CD1c-positive myeloid dendritic cell (primary cell): ENCODE measurements at regions not wholly inside any gene's neighbourhood (a gene's known extent, or its start where the extent isn't known, plus 50 kb on each side); places are given as distances from the start of the nearest gene placed in this dataset.
"Not testable (repeated sequence)": the region's sequence is repeated elsewhere in the genome, so short reads cannot be mapped to it uniquely, and the experiment has no call there.

Experiments
- DNase-seq: peaks from one replicate; pipeline ENCODE4 v3.0.0-alpha.2; 2016; ENCODE audit errors: extremely low spot score

DNA sequence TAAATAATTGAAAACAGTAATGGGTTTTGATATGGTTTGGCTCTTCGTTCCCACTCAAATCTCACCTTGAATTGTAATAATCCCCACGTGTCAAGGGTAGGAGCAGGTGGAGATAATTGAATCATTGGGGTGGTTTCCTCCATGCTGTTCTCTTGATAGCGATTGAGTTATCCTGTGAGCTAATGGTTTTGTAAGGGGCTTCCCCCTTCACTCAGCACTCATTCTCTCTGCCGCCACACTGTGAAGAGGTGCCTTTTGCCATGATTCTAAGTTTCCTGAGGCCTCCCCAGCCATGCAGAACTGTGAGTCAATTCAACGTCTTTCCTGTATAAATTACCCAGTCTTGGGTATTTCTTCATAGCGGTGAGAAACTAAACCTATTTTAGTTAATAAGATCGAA lies 551.7 kb upstream of the POT1 start:
- no peak for DNase-seq

DNA sequence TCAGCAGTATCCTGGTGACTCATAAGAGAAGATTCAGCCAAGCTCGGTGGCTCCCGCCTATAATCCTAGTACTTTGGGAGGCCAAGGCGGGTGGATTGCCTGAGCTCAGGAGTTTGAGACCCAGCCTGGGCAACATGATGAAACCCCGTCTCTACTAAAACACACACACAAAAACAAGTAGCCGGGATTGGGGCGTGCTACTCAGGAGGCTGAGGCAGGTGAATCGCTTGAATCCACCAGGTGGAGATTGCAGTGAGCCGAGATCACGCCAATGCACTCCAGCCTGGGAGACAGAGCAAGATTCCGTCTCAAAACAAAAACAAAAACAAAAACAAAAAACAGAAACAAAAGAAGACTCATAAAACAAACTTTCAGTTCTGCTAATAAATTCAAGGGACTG lies 551.1 kb upstream of the POT1 start:
- no peak for DNase-seq

DNA sequence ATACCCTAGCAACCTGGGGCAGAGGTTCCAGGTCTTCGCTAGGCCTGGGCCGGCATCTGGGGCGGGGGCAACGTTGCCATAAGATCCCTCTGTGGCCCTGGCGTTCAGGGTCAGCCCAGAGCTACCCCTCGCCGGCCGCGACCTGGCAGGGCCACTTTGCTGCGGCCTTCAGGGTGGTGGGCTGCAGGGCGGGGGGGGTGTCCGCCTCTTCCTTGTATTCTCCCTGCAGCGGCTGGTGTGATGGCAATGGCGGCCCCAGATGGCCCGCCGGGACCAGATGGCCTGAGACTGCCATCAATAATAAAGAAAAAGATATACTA lies 539.2 kb upstream of the POT1 start:
- no peak for DNase-seq

DNA sequence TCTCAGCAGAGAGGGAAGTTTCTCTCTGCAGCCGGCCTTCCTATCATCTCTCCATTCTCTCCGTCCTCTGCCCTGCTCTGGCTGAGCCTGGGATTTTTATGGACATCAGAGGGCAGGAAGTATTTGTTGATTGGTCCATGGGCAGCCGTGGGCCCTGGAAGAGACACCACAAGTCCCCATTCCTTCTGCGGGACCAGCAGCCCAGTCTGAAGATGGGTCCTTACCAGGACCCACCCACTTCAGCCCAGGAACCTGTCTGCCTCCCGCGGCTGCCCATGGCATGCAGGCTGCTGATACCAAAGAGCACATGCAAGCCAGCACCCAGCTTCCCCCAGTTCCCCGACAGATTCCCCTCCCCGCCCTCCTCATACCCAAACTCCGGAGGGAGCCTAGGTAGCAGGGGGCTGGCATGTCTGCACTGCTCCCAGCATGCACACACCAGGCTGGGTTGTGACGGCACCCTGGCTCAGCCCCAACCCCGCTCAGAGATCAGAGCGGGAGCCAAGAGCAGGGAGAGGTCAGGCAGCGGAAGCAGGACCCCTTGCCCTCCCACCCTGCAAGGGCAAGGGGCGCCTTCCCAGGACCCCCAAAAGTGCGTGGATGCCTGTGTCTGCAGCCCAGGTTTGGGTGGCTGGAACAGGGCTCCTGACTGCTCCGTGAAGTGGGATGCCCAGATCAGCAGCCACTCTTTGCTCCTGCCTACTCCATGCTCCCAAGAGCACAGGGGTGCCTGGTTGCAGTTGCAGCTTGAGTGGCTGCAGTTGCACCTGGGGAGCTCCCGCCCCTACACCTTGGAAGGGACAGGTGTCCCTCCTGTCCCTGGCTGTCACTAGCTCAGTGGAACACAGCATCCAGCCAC lies 538.6 kb upstream of the POT1 start:
- DNase-seq, result no peak

DNA sequence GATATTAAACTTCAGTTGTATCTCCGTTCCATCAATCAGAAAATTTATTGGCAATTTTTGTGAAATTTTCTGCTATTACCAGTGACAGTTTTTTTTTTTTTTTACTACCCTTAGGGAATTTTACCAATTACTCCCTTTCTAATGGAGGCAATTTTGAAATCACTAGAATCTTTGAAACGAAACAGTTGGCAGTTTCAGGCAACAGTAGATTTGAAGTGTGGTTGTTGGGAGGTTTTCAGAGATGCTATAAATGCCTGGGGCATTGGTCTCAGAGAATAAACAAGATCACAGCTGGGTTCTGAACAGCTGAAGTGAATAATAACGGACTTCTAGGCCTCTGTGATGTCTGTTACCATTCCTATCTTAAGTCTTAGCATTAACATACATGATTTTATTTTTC lies 535.9 kb upstream of the POT1 start:
- DNase-seq, result no peak

DNA sequence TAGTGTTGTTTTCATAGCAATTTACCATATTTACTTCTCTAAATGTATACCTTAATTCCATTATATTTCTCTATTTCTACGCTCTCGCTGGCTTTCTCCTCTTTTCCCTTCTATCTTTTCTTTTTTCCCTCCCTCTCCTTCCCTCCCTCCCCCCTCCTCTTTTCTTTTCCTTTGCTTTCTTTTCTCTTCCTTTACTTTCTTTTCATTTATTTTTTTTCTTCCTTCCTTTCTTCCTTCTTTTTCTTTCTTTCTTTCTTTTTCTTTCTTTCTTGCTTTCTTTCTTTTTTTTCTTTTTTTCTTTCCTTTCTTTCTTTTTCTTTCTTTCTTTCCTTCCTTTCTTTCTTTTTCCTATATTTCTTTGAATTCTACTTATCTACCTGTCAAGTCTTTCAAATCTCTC lies 533.0 kb upstream of the POT1 start:
- no peak for DNase-seq

DNA sequence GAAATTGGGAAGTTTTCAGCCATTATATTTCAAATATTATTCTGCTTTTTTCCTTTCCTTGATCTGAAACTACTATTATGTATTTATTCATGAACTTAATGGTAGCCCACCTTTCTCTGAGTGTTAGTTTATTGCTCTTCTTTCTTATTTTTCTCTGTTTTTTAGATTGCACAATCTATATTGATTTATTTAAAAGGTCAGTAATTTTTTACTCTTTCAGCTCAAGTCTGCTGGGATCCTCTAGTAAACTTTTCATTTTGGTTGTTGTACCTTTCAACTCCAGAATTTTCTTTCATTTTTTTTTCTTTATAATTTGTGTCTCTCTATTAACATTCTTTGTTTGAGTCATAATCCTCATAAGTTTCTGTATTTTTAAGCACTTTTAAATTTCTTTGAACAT lies 529.4 kb upstream of the POT1 start:
- DNase-seq, result no peak

DNA sequence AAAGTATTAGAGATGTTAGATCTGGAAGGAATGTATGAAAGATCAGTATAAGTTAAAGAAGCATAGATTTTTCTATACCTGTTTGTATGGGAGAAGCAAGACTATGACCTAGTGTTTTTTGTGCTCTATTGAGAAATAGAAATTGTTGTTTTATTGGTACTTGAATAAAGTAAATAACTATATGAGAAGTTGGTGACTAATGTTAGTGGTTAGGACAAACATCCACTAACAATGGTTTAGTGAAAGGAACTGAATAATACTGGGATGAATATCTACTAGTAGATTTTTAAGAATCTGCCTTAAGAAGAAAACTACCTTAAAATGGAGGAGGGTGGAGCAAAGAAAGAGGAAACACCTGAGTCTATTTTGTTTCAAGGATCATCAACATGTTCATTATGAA lies 521.1 kb upstream of the POT1 start:
- no peak for DNase-seq

DNA sequence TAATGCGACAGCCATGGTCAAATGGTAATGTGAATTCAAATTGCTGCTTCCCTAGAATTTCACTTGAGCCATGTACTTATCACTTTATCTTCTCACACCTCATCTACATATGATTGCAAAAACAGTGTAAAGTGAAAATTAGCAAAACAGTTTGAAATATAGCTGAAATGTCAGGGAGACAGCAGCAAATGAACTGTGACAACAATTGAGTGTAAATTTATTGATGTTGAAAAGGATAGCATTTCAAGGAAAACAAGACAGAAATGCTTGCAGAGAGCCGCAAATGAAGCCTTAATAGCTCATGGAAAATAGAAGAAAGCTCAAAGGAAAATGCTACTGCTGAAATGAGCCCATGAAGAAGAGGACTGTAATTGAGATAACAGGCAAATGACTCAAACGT lies 516.2 kb upstream of the POT1 start:
- DNase-seq, result no peak

DNA sequence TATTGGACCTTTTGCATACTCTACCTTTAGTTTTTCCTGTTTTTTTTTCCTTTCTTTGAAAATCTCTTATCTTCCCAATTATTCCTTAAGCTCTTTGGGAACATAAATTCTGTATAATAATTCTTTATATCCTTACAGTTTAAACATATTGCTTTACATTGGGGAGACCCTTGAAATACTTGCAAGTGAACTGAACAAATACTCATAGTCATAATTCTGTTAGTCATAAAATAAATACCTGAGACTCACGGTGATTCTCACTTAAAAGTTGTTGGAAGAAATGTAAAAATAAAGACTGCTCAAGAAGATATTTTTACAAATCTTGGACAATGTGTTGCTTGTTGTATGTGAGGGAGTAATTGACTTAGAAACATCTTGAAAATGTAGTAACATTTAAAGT lies 515.2 kb upstream of the POT1 start:
- DNase-seq, result no peak

DNA sequence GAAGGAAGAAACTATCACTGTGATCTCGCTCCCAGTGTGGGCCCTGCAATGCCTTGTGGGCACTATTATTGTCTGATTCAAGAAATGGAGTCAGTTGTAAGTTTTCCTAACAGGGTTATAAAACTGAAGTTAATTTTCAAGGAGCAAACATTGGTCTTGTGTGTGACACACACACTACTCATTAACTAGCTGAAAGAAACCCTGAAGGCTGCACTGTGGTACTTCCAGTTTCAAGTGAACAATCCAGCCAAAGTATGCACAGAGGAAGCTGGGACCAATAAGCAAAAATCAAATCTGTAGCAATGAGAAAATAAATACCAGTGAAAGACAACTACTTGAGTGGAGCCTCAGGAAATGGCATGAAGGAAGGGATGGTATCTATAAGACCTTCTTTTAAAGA lies 506.6 kb upstream of the POT1 start:
- DNase-seq, result no peak

DNA sequence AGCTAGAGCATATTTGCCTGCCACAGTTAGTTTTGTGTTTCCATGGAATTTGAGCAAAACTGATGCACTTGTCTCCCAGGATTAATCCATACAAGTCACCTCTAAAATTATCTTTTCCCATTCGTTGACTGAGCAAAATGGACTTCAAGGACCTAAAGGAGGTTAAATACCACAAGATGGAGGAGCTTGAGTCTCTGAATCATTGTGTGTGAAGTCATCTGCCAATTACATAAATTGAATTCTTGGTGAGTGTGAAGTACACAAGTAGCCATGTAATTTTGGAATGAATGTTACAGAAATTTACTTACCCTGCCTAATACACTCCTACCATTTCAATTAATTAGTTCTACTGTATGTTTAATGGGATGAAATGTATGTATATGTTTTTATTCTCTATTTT lies 501.7 kb upstream of the POT1 start:
- no peak for DNase-seq

DNA sequence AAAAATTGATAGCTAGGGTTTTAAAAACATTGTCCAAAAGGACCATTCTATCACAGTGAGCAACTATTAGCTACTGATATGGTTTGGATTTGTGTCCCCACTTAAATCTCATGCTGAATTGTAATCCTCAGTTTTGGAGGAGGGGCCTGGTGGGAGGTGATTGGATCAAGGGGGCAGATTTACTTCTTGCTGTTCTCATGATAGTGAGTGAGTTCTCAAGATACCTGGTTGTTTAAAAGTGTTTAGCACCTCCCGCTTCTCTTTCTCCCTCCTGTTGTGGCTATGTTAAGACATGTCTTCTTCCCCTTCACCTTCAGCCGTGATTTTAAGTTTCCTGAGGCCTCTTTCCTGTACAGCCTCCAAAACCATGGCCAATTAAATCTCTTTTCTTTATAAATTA lies 500.4 kb upstream of the POT1 start:
- DNase-seq, result no peak

DNA sequence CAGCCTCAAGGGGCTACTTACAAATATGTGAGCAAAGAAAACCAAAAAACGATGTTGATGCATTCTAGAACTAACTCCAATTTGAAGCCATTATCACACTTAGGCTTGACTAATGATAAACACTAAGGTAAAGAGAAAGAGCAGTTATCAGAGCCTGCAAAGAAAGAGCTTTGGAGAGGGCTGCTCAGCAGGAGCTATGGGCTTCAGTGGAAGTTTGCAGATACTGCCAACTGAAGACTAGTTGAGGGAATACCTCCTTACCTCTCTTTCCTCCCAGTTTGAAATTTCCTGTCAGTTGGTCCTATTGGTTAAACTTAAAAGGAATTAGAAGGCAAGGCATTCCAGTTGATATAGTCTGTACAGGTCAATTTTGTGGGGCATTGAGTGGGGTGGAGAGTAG lies 498.1 kb upstream of the POT1 start:
- no peak for DNase-seq

DNA sequence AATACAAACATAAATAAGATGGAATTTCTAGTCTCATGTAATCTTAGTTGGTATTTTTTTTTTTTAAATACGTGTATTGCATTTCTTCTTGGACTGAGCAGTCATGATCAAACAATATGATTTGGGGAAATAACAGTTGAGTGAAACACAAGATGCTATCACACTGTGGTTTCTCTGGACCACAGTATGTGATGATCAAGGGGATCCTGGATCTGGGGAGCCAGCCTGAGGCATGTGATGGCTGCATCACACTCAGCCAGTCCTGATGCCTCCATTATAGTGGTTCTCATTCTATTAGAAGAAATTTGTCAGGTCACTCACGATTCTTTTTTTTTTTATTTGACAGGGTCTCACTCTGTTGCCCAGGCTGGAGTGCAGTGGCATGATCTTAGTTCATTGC lies 495.9 kb upstream of the POT1 start:
- DNase-seq, result no peak

DNA sequence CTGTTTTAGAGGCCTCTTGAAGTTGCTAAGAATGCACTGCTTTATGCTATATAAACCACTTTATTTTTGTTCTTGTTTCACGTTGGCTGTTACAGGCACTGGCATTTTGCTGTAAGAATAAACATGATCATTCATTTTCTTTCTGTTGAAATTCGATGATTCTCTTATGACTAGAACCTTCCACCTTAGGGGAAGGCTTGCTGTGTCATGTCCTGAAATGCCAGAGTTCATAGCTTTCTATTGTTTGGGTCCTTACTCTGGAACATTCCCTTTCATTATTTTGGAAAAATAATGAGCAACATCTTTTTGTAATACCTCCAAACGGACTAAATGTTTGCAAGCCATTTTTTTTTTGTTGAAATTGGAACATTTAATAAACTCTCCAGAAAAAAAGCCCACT lies 495.1 kb upstream of the POT1 start:
- DNase-seq, result no peak

DNA sequence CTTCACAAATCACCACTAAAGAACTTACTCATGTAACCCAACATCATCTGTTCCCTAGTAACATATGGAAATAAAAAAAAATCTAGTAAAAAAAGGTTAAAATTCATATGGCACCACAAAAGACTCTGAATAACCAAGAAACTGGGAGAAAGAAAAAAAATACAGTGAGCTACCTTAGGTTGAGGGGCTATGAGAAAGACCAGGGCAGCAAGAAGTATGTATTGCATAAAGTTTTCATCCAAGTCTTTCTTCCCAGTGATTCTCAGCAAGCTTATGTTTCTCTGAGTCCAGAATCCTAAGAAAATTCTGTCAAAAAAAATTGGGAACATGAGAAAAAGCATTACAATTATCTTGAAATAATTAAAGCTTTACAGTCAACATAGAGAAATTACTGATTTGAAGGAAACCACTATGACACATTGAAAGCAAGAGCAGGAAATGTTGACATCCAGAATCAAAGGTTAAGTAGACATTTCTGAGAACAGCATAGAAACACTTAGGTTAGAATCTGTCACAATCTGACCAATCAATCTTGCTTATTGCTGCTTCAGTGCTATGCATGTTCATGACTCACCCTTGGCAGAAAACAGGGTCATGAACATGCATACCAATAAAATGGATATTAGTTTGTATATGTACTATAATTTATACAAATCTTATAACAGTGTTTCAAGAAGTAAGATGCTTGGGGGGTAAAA lies 494.0 kb upstream of the POT1 start:
- DNase-seq, result no peak

DNA sequence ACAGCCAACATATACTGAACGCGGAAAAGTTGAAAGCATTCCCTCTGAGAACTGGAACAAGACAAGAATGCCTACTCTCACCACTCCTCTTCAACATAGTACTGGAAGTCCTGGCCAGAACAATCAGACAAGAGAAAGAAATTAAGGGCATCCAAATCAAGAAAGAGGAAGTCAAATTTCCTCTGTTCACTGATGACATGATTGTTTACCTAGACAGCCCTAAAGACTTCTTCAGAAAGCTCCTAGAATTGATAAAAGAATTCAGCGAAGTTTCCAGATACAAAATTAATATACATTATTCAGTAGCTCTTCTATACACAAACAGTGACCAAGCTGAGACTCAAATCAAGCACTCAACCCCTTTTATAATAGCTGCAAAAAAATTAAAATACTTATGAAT lies 491.8 kb upstream of the POT1 start:
- DNase-seq, result not testable (repeated sequence)

DNA sequence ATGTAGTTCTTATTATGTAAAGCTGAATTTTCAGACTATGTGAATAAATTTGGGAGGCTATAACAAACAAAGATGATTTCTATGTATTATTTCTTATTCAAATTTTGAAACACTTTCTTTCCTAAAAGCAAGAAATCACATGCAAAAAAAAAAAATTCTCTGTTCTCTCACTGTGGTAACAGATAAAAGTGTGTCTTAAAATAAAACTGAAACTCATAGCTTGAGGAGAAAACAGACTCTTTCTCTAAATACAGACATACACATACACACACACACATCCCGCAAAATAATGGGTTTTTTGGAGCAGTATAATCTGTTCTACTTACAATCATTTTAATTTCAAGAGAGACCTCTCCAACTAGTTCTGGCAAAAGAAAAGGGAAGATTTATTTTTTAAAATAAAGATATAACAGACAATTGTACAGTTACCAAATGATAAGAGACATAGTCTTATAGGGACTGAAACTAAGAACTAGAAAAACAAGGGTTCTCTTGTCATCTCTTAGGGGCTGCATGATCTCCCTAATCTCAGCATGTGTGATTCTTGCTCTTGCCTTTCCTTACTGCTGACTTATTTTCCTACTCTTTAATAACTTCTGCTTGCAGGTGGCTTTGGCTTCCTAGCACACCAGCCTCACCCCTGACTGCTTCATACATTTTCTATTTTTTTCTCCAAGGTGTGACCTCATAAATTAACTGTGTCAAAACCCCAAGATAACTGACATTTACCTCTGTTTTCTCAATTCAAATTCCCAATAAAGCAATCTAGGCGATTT lies 483.5 kb upstream of the POT1 start:
- no peak for DNase-seq

DNA sequence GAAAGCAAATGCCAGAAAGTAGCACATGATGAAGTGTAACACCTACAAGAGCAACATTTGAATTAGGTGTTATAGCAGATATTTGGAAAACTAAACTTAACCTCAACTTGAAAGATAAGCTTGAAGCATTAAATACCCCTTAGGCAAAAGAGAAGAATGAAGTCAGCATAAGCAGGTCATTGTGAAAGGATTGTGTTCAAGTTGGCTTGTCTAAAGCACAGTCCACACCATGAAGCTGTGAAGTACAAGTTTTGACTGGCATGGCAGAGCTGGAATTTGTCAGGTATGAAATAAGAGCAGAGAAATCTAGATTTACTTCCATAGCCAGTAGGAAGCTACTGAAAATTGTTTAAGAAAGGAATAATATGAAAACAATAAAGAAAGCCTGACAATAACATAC lies 480.3 kb upstream of the POT1 start:
- no peak for DNase-seq

DNA sequence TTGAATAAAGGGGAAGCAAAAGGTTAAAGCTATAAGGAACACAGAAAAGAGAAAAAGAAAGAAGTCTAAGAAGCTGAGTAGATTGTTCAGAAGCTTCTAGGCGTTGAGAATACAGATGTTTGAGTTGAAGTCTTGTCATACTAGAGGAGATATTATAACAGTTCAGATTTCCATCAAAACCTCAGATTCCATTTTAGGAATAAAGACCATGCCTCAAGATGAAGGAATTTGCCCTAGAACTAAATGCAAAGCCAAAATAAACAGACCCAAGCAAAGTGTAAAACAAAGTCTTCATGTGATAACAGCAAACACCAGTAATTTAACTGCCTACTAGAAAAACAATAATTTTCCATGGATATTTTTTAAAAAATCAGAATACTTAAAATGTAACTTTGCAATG lies 476.5 kb upstream of the POT1 start:
- no peak for DNase-seq

DNA sequence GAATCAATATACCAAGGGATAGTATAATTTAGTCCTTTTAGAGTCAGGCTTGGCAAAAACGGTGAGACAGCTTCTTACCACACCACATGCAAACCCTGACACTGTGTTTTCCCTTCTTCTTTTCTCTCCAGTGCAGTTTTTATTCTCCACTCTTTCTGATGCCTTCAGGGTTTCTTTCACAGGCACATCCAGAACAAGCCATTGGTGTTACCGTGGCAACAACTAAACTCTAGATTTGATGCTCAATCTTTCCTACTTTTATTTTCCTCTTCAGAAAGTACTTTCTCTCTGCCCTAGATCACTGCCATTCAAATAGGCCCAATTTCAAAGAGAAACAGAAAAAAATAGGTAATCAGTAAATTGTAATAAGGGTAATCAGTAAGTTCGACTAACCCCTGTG lies 469.8 kb upstream of the POT1 start:
- no peak for DNase-seq
